ENCODE measurements at regions not wholly inside any gene's neighbourhood (a gene's known extent, or its start where the extent isn't known, plus 50 kb on each side); places are given as distances from the start of the nearest gene placed in this dataset.

DNA sequence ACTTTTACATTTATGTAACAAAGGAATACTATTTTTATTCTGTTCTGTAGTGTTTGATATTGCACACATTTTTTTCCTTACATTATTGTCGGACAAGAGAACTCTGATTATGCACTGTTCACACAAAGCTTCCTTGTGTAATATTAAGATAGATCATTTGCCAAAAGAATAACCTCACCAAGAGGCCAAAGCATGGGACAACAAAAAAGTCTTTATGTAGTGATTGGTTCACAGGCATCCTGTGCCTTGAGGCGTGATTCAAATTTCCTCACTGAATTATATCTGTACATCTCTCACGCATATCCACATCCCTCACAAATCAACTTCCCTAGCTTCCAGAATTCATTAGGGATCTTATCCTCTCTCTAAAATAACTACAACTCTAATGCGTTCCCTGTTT, 642.7 kb downstream of the NR4A2 start:
- DNase-seq (ENCODE audit: low read depth in 3 of 3) = no peak

DNA sequence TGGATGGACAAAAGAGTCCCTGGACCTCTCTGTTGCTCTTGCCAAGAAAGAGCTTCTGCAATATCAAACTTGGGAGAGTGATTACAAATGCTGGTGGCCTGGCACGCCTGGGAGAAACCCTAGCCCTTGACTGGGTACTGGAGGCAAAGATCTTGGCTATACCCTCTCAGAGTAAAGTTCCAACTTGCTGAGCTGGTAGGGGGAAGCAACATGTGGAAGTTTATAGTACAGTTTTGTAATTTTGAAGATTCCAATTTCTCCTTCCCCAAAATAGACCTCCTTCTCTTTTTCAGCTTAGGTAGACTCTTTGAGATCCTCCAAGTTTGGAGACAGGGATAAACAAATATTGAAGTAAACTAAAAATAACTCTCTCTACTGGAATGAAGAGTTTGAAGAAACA, 645.3 kb downstream of the NR4A2 start:
- no peak for DNase-seq (ENCODE audit: low read depth in 3 of 3)

DNA sequence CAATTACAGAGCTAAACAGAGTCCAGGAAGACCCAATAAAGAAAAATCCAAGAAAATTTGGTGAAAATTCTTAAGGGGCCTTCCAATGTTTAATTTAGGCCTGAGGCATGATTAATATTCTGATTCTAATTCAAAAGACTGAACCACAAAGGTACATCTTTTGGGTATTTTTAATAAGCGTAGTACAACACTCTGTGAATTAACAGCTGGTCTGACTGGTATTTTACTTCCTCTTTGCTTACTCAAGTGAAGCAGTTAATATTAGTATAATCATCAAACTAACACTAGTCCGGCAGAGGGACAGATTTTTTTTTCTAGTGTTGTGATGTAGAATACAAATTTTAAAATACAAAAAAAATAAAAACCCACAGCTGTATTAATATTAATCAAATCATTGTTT, 652.9 kb downstream of the NR4A2 start:
- DNase-seq (ENCODE audit: low read depth in 3 of 3) = no peak

DNA sequence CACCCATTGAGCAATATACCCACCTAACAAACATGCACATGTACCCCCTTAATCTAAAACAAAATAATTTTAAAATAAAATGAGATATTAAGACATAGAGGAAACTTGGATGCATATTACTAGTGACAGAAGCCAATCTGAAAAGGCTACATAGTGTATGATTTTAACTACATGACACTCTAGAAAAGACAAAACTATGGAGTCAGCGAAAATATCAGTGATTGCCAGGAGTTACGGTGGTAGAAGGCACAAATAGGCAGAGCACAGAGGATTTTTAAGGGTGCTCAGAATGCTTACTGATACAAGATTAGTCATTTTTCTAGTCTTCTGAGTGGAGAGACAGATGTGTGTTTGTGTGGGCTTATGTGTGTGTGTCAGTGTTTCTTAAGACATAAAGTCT, 656.6 kb downstream of the NR4A2 start:
- DNase-seq (ENCODE audit: low read depth in 3 of 3) = no peak

DNA sequence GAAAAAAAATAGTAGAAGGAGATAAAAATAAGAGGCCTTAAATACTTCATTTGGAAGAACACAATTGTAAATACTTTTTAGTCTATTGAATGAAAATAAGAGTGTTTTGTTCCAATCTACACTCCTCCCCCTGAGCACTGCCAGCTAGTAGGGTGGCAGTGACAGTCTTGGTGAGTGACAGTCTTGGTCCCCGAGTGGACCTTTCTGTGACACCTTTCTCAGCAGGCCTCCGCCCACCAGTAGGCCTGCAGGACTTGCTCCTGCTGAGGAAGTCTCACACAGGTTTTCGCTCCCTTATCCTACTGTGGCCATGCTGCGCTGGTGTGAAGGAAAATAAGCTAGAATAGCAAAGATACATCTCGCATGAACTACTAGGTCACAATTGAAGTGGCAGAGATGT, 666.8 kb downstream of the NR4A2 start:
- DNase-seq (ENCODE audit: low read depth in 3 of 3) = no peak

DNA sequence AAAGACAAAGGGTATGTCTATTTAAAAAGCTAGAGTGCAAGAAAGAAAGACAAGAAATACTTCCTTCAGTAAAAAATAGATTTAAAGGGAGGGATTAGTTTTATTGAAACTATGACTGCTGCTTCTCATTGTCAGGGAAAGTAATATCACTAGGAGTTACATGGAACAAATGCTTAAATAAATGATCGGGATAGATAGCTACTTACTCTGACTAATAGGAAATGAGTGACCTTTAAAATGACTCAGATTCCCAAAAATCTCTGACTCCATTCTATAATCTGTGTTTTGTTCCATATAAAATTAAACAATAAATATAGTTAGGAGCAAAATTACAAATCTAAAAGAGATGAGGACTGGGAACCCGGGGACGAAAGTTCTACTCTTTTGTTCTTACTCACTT, 669.3 kb downstream of the NR4A2 start:
- no peak for DNase-seq (ENCODE audit: low read depth in 3 of 3)

DNA sequence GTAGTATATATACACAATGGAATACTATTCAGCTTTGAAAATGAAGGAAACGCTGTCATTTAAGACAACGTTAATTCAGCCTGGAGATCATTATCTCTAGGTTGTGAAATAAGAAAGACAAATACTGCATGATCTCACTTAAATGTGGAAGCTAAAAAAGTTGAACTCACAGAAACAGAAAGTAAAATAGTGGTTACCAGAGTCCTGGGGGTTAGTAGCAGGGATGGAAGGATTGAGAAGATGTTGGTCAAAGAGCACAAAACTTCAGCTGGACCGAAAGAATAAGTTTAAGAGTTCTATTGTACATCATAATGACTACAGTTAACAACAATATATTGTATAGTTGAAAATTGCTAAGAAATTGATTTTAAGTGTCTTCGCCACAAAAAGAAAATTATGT, 670.3 kb downstream of the NR4A2 start:
- DNase-seq (ENCODE audit: low read depth in 3 of 3) = no peak

DNA sequence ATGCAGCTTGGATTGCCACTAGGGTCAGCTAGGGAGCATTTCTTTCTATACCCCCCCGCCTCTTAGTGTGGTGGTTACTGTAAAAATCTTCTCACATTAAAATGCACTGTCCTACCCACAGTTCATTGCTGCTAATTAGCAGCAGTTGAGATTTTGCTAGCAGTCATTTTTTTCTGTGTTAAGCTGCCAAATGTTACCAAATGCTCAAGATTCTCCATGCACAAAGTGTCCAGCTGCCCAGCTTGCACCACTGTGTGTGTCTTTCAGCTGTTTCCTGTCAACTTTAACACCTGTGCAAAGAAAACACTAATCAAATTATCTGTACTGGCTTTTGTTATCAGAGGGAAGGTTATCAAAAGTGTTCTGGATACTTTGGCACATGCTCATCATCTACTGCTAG, 679.3 kb downstream of the NR4A2 start:
- no peak for DNase-seq (ENCODE audit: low read depth in 3 of 3)

DNA sequence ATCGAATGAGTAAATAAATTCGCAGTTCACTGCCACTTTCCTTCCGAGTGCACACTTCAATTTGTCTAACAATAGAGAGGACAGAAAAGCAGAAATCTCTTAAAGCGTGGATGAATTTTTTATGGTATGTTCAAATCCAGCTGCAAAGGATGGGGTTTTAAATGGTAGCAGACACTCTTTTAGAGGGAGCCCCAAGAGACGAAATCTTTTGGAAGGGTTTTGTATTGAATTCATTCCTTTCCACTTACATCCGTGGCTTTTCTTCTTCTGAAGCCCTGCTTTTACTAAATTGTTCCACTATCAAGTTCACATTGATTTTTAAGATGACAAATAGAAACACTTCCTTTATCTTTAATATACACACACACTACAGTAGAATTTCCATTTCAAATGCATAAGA, 680.7 kb downstream of the NR4A2 start:
- no peak for DNase-seq (ENCODE audit: low read depth in 3 of 3)

DNA sequence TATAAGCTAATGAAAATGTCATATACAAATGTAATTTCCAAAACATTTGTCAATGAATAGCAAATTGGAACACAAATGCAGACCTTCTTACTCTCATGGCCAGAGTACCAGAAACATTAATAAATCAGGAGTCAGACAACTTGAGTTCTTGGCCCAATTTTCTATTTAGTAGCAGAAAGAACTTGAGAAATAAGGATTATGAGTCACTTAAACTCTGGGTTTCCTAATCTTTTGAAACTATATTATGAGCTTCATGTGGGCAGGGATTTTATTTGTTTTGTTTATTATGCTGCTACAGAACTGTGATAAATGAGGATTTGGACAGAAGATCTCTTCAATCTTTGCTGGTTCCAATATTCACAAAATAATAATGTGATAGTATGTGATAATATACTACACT, 686.7 kb downstream of the NR4A2 start:
- no peak for DNase-seq (ENCODE audit: low read depth in 3 of 3)

DNA sequence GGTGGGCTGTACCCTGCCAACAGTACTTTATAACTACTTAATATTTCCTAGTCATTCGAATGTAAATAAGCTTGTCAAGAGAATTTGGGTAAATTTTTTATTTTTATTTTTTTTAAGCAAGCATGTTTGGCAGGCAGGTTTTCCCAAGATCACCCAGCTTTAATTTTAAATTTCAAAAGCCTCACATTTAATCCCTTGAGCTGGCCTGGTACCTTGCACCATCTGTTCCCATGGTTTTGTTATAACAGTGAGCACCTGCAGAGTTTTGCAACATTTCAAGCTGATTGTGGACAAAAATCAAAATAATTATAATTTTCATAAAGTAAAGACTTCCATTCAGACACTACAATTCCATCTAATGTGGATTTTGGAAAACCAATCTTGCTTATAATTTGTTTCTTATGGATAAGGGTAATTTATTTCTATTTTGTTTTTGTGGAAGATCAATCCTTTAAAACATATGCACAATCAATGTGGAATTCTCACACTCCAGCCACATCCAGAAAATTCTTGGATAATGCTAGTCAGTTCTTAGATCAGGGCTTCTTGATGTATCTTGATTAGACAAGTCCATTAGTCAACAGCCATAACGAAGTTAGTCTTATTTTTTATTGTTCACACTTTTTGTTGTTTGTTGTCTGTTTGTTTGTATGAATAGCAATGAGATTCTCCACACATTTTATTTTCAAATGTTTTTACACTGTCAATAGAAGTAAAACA, 689.3 kb downstream of the NR4A2 start:
- DNase-seq (ENCODE audit: low read depth in 3 of 3) = no peak

DNA sequence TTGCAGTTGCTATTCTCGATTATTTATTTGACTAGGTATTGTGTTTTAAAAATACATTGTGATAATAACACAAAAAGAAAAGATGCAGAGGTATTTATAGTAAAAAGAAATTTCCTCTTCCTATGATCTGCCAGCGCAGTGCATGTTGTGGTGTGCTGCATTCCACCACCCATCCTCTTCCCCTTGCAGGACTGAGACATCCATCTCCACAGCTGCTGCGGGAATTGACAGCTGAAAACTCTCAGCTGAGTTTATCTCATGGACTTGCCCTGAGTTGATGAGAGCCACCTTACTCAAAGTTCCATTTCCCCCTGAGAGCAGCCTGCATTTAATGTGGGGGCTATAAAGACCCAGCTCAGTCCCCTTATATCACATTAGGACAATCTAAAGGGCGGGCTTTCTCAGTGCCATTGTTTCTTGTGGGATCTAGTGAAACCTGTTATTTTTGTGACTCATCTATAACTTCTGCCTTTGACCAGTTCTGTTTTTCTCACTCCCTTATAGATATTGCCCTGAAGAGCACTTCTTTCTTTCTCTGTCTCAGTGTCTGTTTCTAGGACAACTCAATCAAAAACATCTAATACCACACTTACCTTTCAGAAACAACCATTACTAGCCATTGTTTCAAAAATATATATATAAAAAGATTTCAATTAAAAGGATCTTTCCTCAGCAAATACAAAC, 698.5 kb downstream of the NR4A2 start:
- DNase-seq (ENCODE audit: low read depth in 3 of 3) = no peak

DNA sequence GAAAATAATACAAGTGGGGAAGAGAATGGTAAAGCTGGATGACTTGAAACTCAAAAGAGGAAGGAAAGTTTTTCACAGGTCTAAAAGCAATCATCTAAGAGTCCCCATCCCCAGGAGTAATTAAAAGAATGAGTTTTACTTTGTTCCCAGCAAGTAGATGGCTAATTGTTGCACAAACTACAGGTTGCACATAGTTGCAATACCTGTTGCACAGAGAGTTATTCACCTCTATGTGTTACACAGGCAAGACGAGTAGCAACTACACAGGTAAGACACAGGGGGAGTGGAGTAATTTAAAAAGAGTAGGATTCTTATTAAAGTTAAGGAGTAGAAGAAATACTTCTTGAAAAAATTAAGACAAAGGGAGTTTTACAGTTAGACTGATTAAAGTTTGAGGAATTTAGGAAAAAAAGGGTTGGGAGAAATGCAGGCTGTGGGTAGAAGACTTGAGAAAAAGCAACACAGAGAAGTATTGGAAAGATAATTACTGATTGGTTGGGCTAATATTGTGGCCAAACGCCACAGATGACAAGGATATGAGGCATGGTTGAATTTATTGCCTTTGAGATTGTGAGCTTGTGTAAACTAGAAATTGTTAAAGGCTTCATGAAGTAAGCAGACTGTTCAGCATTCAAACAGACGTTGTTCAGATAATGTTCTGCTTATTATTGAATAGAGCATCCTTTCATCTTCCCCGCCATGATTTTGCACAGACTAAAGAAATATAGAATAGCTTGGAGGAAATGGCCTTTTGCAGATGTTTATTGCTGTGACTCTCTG, 699.3 kb downstream of the NR4A2 start:
- no peak for DNase-seq (ENCODE audit: low read depth in 3 of 3)

DNA sequence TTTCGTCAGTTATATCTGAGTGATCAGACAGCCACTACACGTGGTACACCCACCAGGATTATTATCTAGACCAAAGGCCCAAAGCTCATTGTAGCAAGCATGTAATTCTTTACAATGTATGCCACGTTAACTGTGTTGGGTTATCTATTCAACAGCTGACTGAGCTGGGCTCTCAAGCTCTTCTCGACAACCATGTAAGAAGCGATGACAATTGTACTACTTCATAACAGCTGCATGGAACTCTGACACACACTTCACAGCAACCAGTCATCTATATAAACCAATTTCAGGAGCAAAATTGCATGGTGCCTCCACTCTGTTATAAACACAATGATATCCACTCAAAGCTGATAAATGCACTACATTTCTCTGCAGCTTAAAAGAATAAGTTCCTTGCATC, 701.8 kb downstream of the NR4A2 start:
- no peak for DNase-seq (ENCODE audit: low read depth in 3 of 3)

DNA sequence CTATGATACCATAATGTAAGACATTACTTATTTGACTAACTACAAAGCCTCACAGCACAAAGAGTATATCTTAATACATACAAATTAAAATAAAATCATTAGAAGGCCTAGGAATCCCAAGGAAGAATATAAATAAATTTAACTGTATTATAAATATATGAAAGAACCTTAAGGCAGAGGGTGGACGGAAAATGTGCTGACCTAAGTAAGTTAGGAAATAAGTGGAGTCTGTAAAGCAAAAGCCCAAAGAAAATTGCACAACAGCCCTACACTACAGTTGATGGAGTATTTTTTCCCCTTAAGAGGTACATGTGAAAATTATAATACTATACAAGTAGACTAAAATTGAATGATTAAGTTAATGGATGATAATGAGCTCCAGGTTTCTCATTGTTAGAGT, 710.1 kb downstream of the NR4A2 start:
- DNase-seq (ENCODE audit: low read depth in 3 of 3) = no peak

DNA sequence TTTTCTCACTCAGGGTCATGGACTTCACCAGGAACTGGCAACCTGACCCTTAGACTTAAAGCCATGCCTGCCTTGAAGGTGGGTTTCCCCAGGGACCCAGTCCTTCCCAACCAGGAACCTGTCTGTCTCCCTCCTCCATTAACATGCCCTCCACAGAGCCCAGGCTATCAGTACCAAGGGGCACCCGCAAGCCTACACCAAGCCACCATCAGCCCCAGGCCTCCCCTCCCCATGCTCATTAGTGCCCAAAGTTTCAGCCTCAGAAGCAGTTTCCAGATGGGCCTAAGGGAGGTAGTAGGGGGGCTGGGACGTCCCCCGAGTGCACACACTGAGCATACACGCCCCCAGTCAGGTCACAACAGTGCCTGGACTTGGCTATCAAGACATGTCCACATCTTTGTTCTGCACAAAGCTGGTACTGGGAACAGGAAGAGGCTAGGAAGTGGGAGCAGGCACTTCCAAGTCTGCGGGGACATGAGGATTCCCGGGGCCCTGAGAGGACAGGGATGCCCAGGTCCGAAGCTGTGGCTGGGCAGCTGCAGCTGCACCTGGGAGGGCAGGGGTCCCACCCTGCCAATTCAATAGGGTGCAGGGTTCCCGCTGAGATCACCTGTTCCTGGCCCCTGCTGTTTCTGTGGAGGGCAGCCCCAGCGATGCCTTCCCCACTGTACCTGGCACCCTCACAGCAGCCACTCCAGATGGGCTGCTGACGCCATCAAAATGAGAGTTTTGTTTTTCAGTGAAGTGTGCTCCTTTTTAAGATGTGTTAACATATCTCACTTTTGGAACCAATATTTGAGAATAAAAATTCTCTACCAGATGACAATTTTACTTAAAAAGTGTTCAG, 731.4 kb downstream of the NR4A2 start:
- DNase-seq (ENCODE audit: low read depth in 3 of 3) = no peak

DNA sequence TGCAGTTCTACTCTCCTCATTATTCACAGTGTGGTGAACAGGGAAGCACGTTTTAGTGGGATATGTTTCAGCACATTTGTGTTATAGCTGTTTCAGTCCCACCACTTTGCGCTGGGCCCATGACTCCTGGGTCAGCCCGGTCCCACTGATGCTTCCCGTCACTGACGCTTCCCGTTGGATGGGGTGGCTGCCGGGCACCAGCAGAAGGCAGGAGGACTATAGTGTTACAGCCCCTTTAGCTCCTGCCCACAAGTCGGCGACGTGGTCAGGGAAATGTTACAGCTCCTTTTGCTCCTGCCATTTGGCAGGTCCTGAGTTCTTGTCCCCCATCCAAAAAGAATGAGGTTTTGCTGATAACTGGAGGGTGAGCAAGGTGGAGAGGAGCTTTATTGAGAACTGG, 732.2 kb downstream of the NR4A2 start:
- no peak for DNase-seq (ENCODE audit: low read depth in 3 of 3)

DNA sequence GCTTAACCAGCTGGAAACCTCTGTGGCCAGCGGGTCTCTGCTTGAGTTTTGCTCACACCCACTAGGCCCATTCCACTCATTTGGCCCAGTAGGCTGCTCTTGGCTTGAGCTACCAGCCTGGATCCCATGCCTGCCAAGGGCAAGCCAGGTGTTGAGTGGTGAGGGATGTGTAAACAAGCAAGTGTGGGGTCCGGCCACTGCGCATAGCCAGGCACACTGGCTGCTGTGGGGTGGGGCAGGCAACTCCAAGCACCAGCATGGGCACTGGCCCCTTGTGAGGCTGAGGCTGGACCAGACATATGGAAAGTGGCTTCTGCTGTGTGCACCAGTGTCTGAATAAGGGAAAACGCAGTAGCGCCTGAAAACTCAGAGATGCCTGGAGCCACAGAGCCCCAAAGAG, 732.7 kb downstream of the NR4A2 start:
- DNase-seq (ENCODE audit: low read depth in 3 of 3) = no peak

DNA sequence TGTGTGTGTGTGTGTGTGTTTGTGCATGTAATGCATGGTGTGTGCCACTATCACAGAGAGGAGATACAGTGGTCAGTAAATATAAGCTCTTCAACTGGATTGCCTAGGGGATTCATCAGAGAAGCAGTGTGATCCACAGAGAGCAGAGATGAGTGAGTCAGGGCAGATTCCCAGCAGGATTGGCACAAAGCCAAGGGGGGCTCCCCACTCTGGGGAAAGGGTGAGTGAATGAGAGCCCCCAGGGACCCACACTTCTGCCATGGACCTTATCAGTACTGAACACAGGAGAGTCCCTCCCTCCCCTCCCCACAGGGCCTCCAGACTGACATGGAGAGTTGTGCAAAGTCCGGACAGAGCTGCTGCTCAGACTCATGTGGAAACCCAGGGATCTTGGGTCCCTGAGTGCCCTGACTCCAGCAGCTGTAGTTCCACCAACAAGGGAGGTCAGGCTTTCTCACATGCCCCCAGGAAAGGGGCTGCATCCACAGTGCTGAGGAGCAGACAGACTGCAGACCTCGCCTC, 748.8 kb downstream of the NR4A2 start:
- DNase-seq (ENCODE audit: low read depth in 3 of 3) = no peak

DNA sequence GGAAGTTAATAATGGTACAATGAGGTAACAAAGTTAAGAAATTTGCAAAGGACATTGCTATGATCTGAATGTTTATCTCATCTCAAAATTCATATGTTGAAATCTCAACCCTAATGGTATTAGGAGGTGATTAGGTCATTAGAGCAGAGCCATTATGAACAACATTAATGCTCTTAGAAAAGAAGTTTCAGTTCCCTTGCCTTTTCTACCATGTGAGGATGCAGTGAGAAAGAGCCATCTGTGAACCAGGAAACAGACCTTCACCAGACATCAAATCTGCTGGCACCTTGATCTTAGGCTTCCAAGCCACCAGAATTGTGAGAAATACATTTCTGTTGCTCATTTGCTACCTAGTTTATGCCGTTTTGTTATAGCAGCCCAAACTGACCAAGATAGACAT, 757.6 kb downstream of the NR4A2 start:
- DNase-seq (ENCODE audit: low read depth in 3 of 3) = no peak

DNA sequence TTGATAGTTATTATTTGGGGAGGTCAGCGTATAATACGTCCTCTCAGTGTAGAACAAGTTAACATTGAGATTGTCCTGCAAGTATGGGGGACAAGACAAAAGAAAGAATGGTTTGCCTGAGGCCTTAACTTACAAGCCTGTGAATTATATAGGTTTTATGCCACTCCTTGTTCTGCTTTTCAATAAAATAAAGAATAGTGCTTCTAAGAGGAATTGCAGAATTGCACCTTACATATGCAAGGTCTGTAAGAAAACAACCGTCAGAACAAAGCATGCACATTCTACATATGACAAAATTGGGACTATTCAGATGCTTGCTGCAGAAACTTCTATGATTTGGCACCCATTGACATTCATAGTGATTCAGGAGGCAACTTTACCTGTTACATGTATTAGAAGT, 785.0 kb downstream of the NR4A2 start:
- no peak for DNase-seq (ENCODE audit: low read depth in 3 of 3)

Data from stimulated activated CD4-positive, alpha-beta T cell treated with anti-CD3 and anti-CD28 coated beads, TNF-alpha, amount 100 ng/mL, for 24 hours (primary cell).